PC-3 (cell line): ENCODE measurements at regions not wholly inside any gene's neighbourhood (a gene's known extent, or its start where the extent isn't known, plus 50 kb on each side); places are given as distances from the start of the nearest gene placed in this dataset.

Experiments used
- ATAC-seq: fragments of 200-7000 bp; cut with Tn5 transposase; 2 replicates; pipeline ENCODE4 v1.9.1; 2020; ENCODE audit warnings: mild to moderate bottlenecking, moderate library complexity
- BruUV-seq: library from RNA; stranded (reverse); fragments of 400-500 nt; replicated peaks from 2 replicates; lab custom pipeline; 2021; lab: Mats Ljungman, UMichigan
- CTCF ChIA-PET: fragments of 300-600 bp; sonication (Branson Sonifier 250); formaldehyde crosslinking; loops from one replicate; lab custom pipeline; 2022; ENCODE audit warnings: antibody characterized with exemption; lab: Charles Lee
- POLR2A ChIA-PET: fragments of 300-600 bp; sonication (Branson Sonifier 250); formaldehyde crosslinking; loops from one replicate; lab custom pipeline; 2022; ENCODE audit warnings: antibody characterized with exemption; ENCODE audit not compliant: unreplicated experiment; lab: Charles Lee
- DNase-seq: peaks from one replicate; pipeline ENCODE4 v3.0.0-alpha.2; 2015
- H2AFZ ChIP-seq: fragments of 300-600 bp; sonication (generic); 2 replicates; pipeline ENCODE4 v1.6.0; 2016; ENCODE audit warnings: antibody characterized with exemption, low read length
- H3F3A ChIP-seq: fragments of 300-600 bp; sonication (generic); one replicate; pipeline ENCODE4 v1.6.0; 2017; ENCODE audit warnings: antibody characterized with exemption, low read length, control low read depth, mild to moderate bottlenecking; ENCODE audit not compliant: unreplicated experiment
- H3K27ac ChIP-seq: fragments of 300-600 bp; sonication (generic); 2 replicates; pipeline ENCODE4 v1.5.1; 2016; ENCODE audit warnings: mild to moderate bottlenecking, low read length
- H3K27me3 ChIP-seq: fragments of 300-600 bp; sonication (generic); 2 replicates; pipeline ENCODE4 v1.6.1; 2016; ENCODE audit warnings: low read length, mixed read lengths
- H3K36me3 ChIP-seq: fragments of 300-600 bp; sonication (generic); 2 replicates; pipeline ENCODE4 v1.6.1; 2016; ENCODE audit warnings: low read depth, mixed run types, low read length, mixed read lengths
- H3K4me1 ChIP-seq: fragments of 300-600 bp; sonication (generic); 2 replicates; pipeline ENCODE4 v1.5.1; 2016; ENCODE audit warnings: low read length; ENCODE audit not compliant: insufficient read depth
- H3K4me2 ChIP-seq: fragments of 300-600 bp; sonication (generic); 2 replicates; pipeline ENCODE4 v1.6.0; 2016; ENCODE audit warnings: low read length
- H3K4me3 ChIP-seq: fragments of 300-600 bp; sonication (generic); 2 replicates; pipeline ENCODE4 v1.5.1; 2016; ENCODE audit warnings: mild to moderate bottlenecking, low read length, mixed read lengths
- H3K79me2 ChIP-seq: fragments of 300-600 bp; sonication (generic); 2 replicates; pipeline ENCODE4 v1.6.1; 2017; ENCODE audit warnings: low read length, mixed read lengths
- H3K9ac ChIP-seq: fragments of 300-600 bp; sonication (generic); 2 replicates; pipeline ENCODE4 v1.6.0; 2016; ENCODE audit warnings: mild to moderate bottlenecking, low read length
- H3K9me2 ChIP-seq: fragments of 300-600 bp; sonication (generic); replicated peaks from 2 replicates; pipeline ENCODE4 v1.6.1; 2016; ENCODE audit warnings: mixed run types, low read length, mixed read lengths
- H3K9me3 ChIP-seq: fragments of 300-600 bp; sonication (generic); 2 replicates; pipeline ENCODE4 v1.6.1; 2016; ENCODE audit warnings: low read length, mixed read lengths
- H4K20me1 ChIP-seq: fragments of 300-600 bp; sonication (generic); 2 replicates; pipeline ENCODE4 v1.6.1; 2016; ENCODE audit warnings: low read length, mixed read lengths
- CTCF ChIP-seq: fragments of 300-600 bp; sonication (generic); conservative IDR thresholded peaks from 2 replicates; pipeline ENCODE4 v1.5.1; 2017; ENCODE audit warnings: antibody characterized with exemption, low read depth, mild to moderate bottlenecking, low read length
- EZH2 ChIP-seq: fragments of 300-600 bp; sonication (generic); IDR thresholded peaks from one replicate; pipeline ENCODE4 v1.6.1; 2017; ENCODE audit warnings: antibody characterized with exemption, mild to moderate bottlenecking, low read length; ENCODE audit not compliant: unreplicated experiment
- EZH2phosphoT487 ChIP-seq: fragments of 300-600 bp; sonication (generic); IDR thresholded peaks from 2 replicates; pipeline ENCODE4 v1.6.1; 2018; ENCODE audit warnings: mild to moderate bottlenecking, antibody characterized with exemption, low read length, borderline replicate concordance
- intact Hi-C: fragments of 100-400 bp; cut with micrococcal nuclease; formaldehyde crosslinking; loops from 2 replicates; pipeline ENCODE4 v1.9.0; 2023

GRCh38 chr16:9409560-9410493 is 318.4 kb downstream of the HAPSTR1 start:
- no peak overlapping the region for H3K27ac ChIP-seq
- no peaks in the 10 kb centered on the region for H4K20me1 ChIP-seq
- TF ChIP-seq EZH2phosphoT487 = no peak
- TF ChIP-seq EZH2 = no peak
- TF ChIP-seq CTCF = no peak
- peaks cover 18% of the 10 kb centered on the region; the same call in 1 of the 2 replicates for H3K27me3 ChIP-seq
- H3K4me2 ChIP-seq = no peak overlapping the region
- intact Hi-C loops = no loop called here
- no peaks in the 10 kb centered on the region for H3K9me3 ChIP-seq
- no peaks in the 10 kb centered on the region for H3F3A ChIP-seq
- DNase-seq (no peak), ATAC-seq (no peak)
- ChIA-PET POLR2A (no interaction called here), CTCF (no interaction called here)
- no peaks in the 10 kb centered on the region for H3K9me2 ChIP-seq
- H3K4me1 ChIP-seq = no peaks in the 10 kb centered on the region
- no peaks in the 10 kb centered on the region for H3K79me2 ChIP-seq
- no peak overlapping the region for H3K9ac ChIP-seq
- H3K36me3 ChIP-seq = no peaks in the 10 kb centered on the region
- BruUV-seq = no TSS peak
- H3K4me3 ChIP-seq = no peak overlapping the region
- H2AFZ ChIP-seq = no peak overlapping the region

GRCh38 chr16:9411426-9411825 is 320.0 kb downstream of the HAPSTR1 start:
- no peak for ATAC-seq
- ChIA-PET CTCF (no interaction called here), POLR2A (no interaction called here)
- Histone ChIP-seq H3K27me3 (peaks cover 18% of the 10 kb centered on the region; the same call in 1 of the 2 replicates), H2AFZ (no peak overlapping the region), H4K20me1 (no peaks in the 10 kb centered on the region), H3K4me2 (no peak overlapping the region), H3K79me2 (no peaks in the 10 kb centered on the region), H3K4me1 (no peaks in the 10 kb centered on the region), H3K4me3 (no peak overlapping the region), H3K27ac (no peak overlapping the region), H3F3A (no peaks in the 10 kb centered on the region), H3K9ac (no peak overlapping the region), H3K9me2 (no peaks in the 10 kb centered on the region), H3K36me3 (no peaks in the 10 kb centered on the region), H3K9me3 (no peaks in the 10 kb centered on the region)
- intact Hi-C loops = no loop called here
- no peak for DNase-seq
- TF ChIP-seq EZH2phosphoT487 (no peak), CTCF (no peak), EZH2 (no peak)
- no TSS peak for BruUV-seq
